NCI-H2107 treated with DMSO at 0.1 percent for 48 hours (cell line): ENCODE measurements at regions not wholly inside any gene's neighbourhood (a gene's known extent, or its start where the extent isn't known, plus 50 kb on each side); places are given as distances from the start of the nearest gene placed in this dataset.
"Not testable (repeated sequence)": the region's sequence is repeated elsewhere in the genome, so short reads cannot be mapped to it uniquely, and the experiment has no call there.

ENCODE experiments used
- DNase-seq: peaks from one replicate; lab custom pipeline; 2025; ENCODE audit not compliant: unreplicated experiment; lab: John Stamatoyannopoulos, UW

GRCh38 chr19:30848636-30849425 lies 476.6 kb downstream of the ZNF536 start:
- DNase-seq, result no peak

GRCh38 chr19:30846102-30846501 lies 473.9 kb downstream of the ZNF536 start:
- no peak for DNase-seq

GRCh38 chr19:30842926-30843325 lies 470.7 kb downstream of the ZNF536 start:
- DNase-seq, result no peak

- no peak for DNase-seq
Measured at GRCh38 chr19:30841934-30842333, 469.8 kb downstream of the ZNF536 start.

GRCh38 chr19:30830875-30831274 lies 458.7 kb downstream of the ZNF536 start:
- DNase-seq, result no peak

GRCh38 chr19:30825505-30825904 lies 453.3 kb downstream of the ZNF536 start:
- DNase-seq, result not testable (repeated sequence)

GRCh38 chr19:30824809-30825208 lies 452.6 kb downstream of the ZNF536 start:
- no peak for DNase-seq

- no peak for DNase-seq
Measured at GRCh38 chr19:30817965-30818567, 445.9 kb downstream of the ZNF536 start.

GRCh38 chr19:30817197-30817596 lies 445.0 kb downstream of the ZNF536 start:
- no peak for DNase-seq

GRCh38 chr19:30815889-30816580 lies 443.9 kb downstream of the ZNF536 start:
- DNase-seq, result no peak

- DNase-seq, result no peak
Measured at GRCh38 chr19:30812099-30812678, 440.0 kb downstream of the ZNF536 start.

GRCh38 chr19:30811397-30812098 lies 439.4 kb downstream of the ZNF536 start:
- no peak for DNase-seq

GRCh38 chr19:30810726-30811125 lies 438.5 kb downstream of the ZNF536 start:
- no peak for DNase-seq

- DNase-seq, result no peak
Measured at GRCh38 chr19:30807278-30807677, 435.1 kb downstream of the ZNF536 start.

- no peak for DNase-seq
Measured at GRCh38 chr19:30806311-30806710, 434.1 kb downstream of the ZNF536 start.

- no peak for DNase-seq
Measured at GRCh38 chr19:30804751-30805150, 432.6 kb downstream of the ZNF536 start.

- not testable (repeated sequence) for DNase-seq
Measured at GRCh38 chr19:30804333-30804732, 432.1 kb downstream of the ZNF536 start.

- no peak for DNase-seq
Measured at GRCh38 chr19:30802424-30803013, 430.3 kb downstream of the ZNF536 start.

- peak; percentile 9 for DNase-seq
Measured at GRCh38 chr19:30799865-30800755, 427.9 kb downstream of the ZNF536 start.

- no peak for DNase-seq
Measured at GRCh38 chr19:30795727-30796126, 423.5 kb downstream of the ZNF536 start.
